Esophagus mucosa (tissue), 1 donor: ENCODE measurements at regions not wholly inside any gene's neighbourhood (a gene's known extent, or its start where the extent isn't known, plus 50 kb on each side); places are given as distances from the start of the nearest gene placed in this dataset.
"Not testable (repeated sequence)": the region's sequence is repeated elsewhere in the genome, so short reads cannot be mapped to it uniquely, and the experiment has no call there.

ENCODE experiments used
- ATAC-seq: fragments of 200-7000 bp; cut with Tn5 transposase; one replicate; pipeline ENCODE4 v1.9.1; 2020
- donor health status: DM: yes; HTN: yes; CAD: no.

DNA sequence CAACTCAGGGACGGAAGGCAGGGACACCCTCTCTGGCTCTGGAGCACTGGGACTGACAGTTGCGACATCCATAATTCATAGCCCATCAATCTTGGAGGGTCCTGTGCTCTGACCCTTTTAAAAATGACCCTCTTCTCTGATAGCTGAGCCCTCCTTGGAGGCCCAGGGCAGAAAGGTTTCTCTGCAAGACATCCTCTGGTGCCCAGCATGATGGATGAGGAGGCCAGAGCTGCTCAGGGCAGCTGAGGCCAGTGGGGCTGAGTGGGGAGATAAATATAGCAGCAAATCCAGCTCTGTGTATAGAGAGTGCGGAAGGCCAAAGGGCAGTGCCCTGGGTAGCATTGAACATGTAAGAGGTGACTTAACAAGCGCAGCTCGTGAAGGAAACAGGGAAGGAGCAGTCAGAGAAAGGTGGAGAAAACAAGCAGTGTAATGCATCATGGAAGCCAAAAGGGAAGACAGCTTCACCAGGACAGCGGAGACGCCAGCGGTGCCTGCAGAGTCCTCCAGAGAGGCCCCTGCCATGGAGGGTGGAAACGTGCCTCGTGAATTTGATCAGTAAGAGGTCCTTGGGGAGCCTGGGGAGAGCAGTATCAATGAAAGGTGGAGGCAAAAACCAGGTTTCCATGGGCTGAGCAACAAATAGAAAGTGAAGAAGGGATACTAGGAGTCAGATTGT, 50.4 kb upstream of the FMOD start:
- ATAC-seq = no peak

DNA sequence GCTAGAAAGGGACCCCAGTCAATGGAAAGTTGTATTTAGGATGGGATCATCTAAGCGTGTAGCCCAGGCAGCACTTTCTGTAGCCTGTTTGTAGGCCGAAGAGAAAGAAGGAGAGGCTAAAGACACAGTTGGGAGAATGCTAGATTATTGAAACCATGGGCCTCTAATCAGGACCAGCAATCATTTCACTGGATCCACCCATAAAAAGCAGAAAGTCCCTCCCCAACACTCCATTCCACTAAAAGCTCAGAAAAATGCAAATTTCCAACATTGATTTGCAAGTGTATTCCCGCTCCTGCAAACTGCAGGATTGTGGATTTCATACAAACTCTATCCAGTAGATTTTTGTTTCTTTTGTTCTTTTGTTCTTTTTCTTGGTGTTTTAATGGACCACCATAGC, 51.2 kb upstream of the FMOD start:
- ATAC-seq = no peak

DNA sequence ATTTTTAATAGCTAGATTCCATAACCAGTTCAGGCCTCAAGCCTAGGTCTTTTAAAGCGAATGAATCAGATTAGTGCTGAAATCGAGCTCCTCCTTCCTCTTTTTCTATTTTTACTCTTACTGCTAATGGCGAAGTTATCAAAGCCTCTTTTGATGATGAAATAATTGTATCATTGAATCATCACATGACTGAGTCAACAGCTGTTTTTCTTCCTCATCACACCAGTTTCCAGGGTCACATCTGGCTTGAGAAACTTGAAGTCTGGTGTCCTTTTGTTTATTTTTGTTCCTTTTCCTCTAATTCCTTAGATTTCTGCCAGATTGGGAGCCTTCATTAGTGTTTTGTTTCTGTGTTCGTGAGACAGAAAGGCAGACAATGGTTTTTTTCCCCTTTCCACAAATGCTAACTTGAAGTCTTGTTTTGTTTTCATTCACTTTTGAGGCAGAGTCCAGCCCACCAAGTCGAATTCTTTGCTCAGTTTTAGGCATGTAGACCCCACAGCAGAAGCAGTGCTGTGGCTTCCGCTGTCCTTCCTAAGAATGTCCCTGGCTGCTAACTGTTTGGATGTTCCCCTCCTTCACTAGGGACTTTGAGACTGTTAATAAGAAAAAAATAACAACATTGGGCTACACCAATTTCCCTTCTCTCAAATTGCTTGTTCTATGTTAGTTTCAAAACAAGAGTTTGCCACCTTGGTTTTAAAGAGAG, 51.9 kb upstream of the FMOD start:
- peak; percentile 44 for ATAC-seq

DNA sequence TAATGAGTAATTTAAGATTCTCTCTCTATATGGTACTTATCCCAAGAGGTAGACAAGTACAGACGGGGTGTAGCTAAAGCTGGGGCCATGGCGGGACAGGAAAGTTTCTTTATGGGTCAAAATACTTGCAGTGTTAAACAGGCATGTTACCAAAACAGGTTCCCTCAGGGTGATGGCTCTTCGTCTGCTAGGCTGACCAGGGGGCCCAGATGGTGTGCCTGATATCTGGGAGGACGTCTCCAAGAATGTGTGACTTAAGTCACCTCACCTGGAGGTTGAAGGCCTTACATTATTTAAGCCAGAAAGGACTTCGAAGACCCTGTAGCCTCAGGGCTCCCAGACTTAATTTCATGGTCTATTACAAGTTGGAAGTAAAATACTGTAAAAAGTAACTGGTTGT, 52.7 kb upstream of the FMOD start:
- no peak for ATAC-seq

DNA sequence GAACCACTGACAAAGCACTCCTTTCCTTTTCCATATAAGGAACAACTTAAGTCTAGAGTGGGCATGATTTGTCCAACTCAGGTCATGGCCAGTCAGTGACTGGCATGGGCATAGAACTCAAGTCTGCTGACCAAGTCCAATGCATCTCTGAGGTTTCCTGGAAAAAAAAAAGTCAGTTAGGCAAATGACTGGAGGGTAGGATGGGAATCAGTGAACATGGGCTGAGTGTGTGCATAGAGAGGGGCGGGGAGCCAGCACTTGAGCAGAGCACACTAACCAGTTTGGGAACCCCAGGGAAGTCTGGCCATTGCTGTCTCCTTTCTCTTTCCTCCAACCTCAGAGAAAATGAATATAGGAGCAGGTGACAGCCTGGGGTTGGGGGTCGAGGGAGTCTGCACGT, 53.6 kb upstream of the FMOD start:
- no peak for ATAC-seq

DNA sequence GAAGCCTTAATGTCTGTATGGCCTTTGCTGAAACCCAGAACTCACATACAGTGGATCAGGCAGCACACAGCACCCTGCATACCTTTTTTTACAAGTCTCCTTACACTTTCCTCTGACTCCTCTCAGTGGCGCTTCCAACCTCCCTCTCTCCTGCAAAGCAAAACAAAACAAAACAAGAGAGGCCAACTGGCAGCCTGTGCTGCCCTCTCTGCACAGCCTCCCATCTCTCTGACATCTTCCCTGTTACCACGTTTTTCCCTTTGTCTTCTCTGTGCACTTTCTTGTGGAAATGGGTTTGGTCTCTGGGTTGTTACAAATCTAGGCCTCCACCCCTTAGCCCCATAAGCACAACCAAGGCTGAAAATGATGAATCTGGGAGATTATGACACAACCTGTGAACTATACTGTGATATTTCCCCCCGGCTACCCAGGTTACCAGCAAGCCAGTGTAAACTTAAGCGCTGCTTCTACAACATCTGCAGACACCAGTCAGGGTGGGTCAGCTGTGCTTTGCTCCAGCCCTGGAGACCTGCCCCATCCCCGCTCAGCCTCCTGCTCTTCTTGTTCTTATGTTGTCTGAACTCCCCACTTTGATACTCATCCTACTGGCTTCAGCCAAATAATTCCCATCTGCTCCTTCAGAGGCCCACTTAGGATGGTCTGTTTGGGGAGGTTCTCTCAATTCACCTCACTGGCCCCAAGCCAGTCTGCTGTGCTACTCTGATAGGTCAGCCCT, 54.9 kb upstream of the FMOD start:
- no peak for ATAC-seq

DNA sequence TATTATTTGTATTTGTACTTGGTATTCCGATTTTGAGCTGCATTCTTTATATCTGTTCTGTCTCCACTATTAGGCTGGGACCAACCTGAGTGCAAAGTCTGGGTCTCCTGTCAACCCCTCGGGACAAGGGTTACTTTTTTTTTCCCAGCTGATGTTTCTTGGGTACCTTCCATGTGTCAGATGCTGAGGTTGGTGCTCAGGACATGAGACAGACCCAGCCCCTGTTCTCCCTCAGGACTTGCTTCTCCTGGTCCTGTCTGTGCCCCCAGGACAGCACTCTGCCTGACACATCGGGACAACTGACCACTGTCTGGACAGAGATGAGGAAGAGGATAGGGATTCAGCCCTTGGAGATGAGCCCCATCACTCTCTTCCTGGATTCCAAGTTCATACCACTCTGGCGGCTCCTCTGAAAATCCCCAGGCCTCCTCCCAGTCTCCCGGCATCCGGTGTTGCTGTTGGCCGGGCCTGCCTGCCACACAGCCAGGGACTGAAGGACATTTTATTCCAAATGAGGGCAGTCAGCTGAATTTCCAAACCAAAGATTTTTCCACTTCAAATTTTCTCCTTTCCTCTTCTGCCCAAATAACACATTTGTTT, 55.6 kb upstream of the FMOD start:
- ATAC-seq = no peak

DNA sequence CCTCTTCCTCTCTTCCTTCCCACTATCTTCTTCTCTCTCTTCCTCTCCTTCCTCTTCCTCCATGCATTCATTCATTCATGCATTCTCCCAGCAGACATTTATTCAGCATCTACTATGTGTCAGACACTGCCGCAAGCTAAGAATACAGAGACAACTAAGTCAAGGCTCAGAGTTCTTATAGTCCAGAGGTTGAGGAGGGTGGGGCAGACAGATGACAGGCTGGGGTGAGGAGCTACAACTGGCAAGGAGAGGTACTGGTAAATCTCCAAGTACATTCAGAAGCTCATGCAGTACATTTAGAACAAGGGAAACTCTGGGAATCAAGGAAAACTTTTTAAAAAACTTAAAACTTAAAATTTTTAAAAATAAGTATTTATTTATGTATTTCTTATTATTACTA, 56.4 kb upstream of the FMOD start:
- ATAC-seq = no peak

DNA sequence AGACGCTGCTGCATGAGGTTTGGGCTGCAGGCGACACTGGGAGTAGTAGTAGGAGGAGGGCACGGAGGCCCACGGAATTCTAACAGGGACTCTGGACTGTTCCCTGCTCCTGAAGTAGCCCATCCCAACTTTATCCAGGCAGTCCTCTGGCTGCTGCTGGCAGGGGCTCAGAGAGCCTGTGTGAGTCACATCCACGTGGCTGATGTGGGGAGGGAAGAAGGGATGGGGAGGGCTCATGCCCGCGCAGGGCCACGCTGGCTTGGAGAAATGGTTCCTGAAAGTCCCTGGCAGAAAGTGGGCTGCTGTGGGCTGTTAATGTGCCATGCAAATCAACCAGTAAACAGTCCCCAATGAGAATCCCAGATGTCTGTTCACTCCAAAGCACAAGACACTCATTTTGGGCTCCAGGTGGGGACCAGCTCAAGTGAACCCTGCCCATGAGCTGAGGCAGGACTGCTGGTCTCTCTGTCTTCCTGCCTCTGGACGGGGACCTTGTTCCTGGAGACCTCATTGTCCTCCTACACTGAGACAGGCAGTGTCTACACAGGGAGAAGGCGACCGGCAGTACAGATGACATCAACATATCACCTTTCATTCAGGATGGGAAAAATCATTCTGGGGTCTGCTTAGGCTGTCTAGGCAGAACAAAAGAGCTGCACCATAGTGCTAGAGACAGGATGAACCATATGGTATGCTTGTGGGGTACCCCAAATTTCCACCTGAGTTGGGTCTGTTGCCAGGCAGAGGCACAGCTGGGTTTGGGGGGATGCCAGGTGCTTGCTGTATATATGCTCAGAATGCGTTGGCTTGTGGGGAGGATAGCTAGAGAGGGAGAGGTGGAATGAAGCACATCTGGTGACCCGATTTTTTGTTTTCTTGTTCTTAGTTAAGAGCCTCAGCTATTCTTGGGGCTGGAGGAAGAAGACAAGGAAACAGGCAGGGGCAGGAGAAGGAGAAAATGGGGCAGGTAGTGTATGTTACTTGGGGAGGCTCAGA, 57.9 kb upstream of the FMOD start:
- peak; percentile 72 for ATAC-seq

DNA sequence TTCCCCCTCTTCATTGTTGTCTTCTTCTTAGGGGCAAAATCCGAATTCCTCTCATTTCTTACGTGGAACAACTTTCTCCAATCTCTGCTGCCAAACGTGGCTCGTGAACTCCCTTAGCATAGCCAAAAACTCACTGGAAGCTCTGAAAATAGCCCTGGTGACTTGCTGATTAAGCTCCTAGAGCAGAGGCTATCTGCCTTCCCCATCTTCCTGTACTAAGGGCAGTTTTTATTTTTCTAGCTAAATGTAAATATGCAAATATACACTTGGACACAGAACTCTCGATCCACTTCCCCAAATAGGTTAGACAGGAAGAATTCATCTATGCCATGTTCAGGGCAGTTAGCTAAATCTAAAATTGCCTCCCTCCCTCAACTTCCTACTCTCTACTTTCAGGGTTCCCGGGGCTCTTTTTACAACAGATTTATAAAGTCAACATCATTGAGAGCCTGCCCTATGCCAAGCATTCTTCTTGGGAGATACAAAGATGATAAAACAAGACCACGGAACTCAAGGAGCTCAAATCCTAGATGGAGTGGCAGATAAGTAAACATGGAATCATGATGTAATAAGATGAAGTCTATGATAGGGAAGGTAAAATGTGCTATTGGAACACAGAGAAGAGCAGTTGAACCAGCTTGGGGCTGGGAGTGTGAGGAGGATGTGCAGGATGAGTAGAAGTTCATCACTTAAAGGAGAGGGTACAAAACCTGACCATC, 59.4 kb upstream of the FMOD start:
- ATAC-seq = no peak

DNA sequence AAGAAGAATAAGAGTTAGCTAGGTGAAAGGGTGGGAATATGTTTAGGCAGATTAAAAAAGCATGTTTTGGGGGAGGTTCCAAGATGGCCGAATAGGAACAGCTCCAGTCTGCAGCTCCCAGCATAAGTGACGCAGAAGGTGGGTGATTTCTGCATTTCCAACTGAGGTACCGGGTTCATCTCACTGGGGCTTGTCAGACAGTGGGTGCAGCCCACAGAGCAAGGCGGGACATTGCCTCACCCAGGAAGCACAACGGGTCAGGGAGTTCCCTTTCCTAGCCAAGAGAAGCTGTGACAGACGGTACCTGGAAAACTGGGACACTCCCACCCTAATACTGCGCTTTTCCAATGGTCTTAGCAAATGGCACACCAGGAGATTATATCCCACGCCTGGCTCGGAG, 60.5 kb upstream of the FMOD start:
- ATAC-seq = not testable (repeated sequence)

DNA sequence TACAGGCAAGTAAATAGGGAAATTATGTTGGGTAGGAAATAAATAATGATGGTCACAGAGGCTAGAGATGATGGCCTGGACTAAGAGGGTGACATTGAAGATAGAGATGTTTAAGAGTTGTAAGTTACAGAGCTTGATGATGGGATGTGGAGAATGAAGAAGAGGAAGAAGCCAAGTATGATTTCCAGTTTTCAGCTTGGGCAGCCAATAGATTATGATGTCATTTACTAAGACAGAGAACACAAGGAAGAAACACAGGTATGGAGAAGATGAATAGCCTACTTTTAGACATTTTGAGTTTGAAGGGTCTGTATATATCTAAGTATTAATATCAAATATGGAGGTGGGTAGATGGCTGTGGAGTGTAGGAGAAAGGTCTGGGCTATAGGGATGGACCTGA, 56.0 kb upstream of the PRELP start:
- ATAC-seq = no peak

DNA sequence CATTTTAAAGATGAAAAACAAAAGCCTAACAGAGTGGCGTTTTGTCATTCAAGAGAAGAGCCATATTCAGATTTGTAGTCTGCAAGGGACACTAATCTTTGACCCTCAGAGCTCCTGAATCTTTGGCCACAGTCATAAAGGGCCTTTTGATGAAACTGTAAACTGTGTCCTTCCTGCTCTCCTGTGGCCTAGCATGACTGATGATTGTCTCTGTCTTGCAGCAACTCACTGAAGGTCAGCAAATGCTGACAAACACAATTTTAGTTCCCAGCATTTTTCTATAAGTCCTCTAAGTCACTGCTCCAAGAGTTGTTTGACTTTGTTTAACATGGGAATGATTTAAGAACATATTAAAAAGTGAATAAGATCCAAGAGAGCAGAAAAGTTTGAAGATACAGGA, 55.3 kb upstream of the PRELP start:
- ATAC-seq = no peak

DNA sequence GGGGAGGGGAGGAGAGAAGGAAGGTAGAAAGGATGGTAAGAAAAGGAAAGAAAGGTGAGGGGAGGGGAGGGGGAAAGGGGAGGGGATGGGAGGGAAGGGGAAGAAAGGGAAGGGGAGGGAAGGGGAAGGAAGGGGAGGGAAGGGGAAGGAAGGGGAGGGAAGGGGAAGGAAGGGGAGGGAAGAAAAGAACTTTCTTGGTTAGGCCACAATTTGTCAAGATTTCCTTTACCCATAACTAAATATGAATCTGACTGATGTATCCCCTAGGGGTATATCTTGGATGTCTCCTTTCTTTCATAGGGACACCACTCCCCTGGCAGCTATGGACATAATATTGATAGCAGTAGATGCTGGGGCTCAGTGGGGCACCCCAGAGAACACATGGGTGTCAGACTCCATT, 54.4 kb upstream of the PRELP start:
- no peak for ATAC-seq

DNA sequence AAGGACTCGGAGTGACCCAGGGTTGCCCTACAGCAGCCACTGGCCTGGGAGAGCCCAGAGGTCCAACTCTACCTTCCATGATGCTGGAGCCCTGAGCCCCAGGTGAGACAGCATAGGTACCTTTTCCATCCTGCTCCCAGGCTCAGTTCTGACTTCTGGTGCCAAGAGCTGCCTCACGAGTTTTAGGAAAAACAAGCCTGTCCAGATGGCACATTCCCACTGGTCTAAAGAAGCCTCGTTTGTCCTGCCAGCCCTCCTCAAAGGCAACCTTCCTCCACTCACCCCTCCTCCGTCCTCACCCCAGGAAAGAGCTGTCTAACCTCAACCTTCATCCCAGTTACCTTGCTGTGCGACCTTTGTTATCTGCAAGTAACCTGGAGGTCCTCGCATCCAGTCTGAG, 53.5 kb upstream of the PRELP start:
- no peak for ATAC-seq

DNA sequence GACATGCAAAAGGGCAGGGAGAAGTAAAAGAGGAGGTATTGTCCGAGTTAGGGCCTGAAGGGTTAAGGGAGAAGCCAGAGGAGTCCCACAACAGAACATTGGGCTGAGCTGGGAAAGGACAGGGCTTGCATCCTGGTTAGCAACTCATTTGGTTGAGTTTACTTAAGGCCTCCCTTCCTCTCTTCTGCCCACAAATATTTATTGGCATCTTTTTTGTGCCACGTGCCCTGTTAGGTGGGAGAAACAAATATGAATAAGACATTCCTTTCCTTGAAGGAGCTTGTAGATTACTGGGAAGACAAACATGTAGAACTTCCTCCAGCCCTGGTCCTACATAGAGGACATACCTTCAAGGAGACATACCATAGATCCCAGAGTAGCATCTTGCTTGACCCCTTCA, 53.0 kb upstream of the PRELP start:
- no peak for ATAC-seq

DNA sequence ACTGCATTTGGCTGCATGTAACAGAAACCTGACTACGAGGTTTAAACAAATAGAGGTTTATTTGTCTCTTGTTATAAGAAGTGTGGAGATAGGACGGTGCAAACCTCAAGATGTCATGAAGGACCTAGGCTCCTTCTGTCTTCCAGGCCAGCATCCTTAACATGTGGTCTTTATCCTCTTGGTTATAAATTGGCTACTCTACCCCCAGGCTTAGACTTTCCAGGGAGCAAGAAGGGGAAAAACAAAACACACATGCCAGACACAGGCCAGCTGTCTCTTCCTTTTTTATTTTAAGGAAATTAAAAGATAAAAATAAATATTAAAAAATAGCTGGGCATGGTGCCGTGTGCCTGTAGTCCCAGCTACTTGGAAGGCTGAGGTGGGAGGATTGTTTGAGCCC, 51.3 kb upstream of the PRELP start:
- ATAC-seq = no peak

DNA sequence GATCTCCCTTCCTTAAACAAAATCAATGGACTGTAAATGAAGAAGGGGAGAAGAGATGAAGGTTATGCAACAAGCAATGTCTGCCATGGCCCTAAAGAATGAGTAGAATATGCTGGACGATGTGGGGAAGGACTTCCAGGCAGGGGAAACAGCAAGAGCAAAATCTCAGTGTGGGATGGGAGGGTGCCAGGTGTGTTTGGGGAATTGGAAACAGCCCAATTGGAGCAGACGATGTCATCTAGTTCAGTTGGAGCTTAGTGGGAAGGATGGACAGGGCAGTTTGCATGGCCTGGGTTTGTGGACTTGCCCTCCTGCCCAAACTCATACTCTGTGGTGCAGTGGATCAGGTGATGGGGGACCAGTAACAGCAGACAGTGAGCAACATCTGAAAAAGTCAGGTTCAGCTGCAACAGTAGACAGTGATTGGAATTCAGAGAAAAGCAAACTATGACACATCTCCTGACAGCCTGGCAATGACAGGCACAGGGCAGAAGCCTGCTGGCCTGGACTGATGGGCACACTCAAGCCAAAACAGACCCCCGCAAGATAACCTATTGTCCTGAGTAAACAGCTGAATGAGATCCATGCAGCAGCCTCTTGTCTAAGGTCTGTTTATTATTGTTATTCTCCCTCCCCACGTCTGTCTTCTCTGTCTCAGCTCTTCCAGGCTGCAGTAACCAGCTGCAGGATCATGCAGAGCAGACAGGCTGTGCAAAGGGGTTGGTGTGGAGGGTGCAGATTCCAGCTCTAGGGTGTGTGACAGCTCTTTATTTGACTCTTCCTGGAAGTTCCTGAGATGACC, 50.5 kb upstream of the PRELP start:
- no peak for ATAC-seq

DNA sequence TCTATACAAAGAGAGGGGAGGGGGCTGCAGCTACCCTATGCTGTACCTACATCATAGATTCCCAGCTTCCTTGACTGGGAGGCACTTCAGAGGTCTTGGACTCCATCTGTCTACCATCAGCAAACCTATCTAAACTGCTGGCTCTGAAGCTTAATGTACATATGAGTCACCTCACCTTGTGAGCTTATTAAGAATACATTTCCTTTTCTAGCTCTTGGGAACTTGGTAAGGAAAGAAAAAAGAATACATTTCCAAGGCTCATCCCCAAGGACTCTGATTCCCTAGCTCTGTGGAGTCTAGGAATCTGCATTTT, 50.0 kb upstream of the PRELP start:
- peak; percentile 10 for ATAC-seq
